ENCODE measurements at regions not wholly inside any gene's neighbourhood (a gene's known extent, or its start where the extent isn't known, plus 50 kb on each side); places are given as distances from the start of the nearest gene placed in this dataset.

DNA sequence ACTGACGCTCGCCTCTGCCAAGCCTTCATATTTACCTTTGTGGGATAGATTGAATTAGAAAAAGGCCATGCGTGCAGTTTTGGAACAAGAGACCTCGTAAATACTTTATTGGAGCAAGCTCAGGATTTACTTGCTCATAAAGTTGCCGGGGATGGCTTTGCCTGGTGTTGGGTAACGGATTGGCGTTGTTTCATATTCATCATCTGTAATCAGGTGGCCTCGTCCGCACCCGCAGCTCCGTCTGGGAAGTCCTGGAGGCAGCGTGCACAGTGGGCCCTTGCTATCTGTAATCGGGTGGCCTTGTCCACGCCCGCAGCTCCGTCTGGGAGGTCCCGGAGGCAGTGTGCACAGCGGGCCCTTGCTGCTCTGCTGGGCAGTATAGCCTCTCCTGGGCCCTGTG, 1209.3 kb downstream of the BRD1 start:
- no peak for TF ChIP-seq EP300 (IDR thresholded peaks at IDR 0.05)
- TF ChIP-seq, protein P1, sequence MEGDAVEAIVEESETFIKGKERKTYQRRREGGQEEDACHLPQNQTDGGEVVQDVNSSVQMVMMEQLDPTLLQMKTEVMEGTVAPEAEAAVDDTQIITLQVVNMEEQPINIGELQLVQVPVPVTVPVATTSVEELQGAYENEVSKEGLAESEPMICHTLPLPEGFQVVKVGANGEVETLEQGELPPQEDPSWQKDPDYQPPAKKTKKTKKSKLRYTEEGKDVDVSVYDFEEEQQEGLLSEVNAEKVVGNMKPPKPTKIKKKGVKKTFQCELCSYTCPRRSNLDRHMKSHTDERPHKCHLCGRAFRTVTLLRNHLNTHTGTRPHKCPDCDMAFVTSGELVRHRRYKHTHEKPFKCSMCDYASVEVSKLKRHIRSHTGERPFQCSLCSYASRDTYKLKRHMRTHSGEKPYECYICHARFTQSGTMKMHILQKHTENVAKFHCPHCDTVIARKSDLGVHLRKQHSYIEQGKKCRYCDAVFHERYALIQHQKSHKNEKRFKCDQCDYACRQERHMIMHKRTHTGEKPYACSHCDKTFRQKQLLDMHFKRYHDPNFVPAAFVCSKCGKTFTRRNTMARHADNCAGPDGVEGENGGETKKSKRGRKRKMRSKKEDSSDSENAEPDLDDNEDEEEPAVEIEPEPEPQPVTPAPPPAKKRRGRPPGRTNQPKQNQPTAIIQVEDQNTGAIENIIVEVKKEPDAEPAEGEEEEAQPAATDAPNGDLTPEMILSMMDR (IDR thresholded peaks at IDR 0.05) = no peak
- TF ChIP-seq POLR2A (IDR thresholded peaks at IDR 0.05) = no peak
- Histone ChIP-seq H3K4me3 (no peak overlapping the region), H3K9me3 (no peaks in the 10 kb centered on the region), H3K27me3 (no peaks in the 10 kb centered on the region), H3K36me3 (peaks cover 0 to 3% (median 0%) of the 10 kb centered on the region in 3 donors), H3K27ac (no peak overlapping the region), H3K4me1 (peaks cover 0 to 6% (median 0%) of the 10 kb centered on the region in 4 donors)
- 79 to 90% methylated on average over 17 of the region's 18 CpGs for WGBS, 2 donors
- no peak for DNase-seq (ENCODE audit: low spot score in 2 of 2)

DNA sequence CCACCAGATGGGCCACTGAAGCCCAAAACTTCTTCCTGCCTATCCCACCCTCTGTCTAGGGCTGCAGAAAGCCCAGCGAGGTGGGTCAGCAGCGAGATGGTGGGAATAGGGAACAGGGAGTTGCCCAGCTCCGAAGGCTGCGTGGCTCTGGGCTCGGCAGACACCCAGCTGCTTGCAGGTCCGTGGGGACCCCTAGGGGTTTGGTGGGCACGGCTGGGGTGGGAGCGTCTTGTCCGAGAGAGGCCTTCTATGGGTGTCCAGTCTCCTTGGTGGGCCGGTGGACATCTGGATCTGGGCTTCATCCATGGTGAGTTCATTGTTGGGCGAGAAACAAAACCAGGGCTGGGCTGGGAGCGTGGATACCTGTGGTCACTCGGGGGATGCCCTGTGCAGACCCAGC, 1211.0 kb downstream of the BRD1 start:
- no peak for TF ChIP-seq EP300 (IDR thresholded peaks at IDR 0.05)
- TF ChIP-seq, protein P1 (IDR thresholded peaks at IDR 0.05) = no peak
- TF ChIP-seq POLR2A (IDR thresholded peaks at IDR 0.05) = no peak

DNA sequence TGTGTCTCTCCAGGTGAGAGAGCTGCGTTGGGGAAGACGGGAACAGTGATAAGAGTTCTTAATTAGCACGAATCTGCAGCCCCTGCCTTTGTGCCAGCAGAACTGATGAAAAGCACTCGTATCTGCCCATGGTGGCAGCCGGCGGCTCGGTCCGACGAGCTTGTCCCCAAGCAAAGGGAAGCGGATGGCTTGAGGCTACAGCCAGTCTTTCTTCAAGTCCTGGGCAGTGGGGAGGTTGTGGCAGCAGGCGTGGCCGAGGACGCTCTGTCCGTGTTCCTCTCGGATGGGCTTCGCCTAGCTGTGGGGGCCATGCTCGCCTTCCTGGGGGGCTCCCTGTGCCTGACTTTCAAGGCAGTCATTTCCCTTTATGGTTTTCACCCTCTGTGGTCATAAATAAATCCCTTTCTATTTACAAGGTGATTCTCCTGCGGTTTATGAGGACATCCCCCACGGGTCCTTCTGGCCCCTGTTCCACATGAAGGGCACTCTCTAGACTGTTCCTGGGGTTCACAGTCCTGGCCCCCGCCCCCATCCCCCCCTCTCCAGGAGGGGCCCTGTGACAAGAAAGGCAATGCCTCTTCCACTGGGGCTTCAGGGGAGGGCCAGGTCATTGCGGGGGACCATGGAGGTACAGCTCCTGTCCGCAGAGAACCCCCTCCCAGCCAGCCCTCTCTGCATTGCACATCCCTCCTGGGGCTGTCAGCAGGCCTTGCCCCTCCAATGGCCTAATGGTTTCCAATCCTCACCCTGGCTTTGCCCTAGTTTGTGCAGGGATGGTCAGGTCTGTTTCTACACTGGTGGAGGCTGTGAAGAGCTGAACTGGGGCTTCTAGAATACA, 1212.3 kb downstream of the BRD1 start:
- 80 to 88% methylated on average over 22 of the region's 22 CpGs for WGBS, 2 donors
- no peak overlapping the region for H3K27ac ChIP-seq
- no peaks in the 10 kb centered on the region for H3K27me3 ChIP-seq
- no peak for TF ChIP-seq POLR2A (IDR thresholded peaks at IDR 0.05)
- TF ChIP-seq, protein P1 (IDR thresholded peaks at IDR 0.05) = no peak
- no peak for TF ChIP-seq EP300 (IDR thresholded peaks at IDR 0.05)
- peaks cover 0 to 6% (median 0%) of the 10 kb centered on the region in 4 donors for H3K4me1 ChIP-seq
- no peaks in the 10 kb centered on the region for H3K9me3 ChIP-seq
- no peak overlapping the region for H3K4me3 ChIP-seq
- H3K36me3 ChIP-seq = peaks cover 0 to 3% (median 0%) of the 10 kb centered on the region in 3 donors
- no peak for DNase-seq (ENCODE audit: low spot score in 2 of 2)

More for the DNA sequence above, 1211.0 kb downstream of the BRD1 start:
- Histone ChIP-seq H3K4me1 (peaks cover 0 to 6% (median 0%) of the 10 kb centered on the region in 4 donors), H3K4me3 (no peak overlapping the region), H3K36me3 (peaks cover 0 to 3% (median 0%) of the 10 kb centered on the region in 3 donors), H3K27me3 (no peaks in the 10 kb centered on the region), H3K27ac (no peak overlapping the region), H3K9me3 (no peaks in the 10 kb centered on the region)
- no peak for DNase-seq (ENCODE audit: low spot score in 2 of 2)
- 83 to 95% methylated on average over 13 of the region's 13 CpGs for WGBS, 2 donors

DNA sequence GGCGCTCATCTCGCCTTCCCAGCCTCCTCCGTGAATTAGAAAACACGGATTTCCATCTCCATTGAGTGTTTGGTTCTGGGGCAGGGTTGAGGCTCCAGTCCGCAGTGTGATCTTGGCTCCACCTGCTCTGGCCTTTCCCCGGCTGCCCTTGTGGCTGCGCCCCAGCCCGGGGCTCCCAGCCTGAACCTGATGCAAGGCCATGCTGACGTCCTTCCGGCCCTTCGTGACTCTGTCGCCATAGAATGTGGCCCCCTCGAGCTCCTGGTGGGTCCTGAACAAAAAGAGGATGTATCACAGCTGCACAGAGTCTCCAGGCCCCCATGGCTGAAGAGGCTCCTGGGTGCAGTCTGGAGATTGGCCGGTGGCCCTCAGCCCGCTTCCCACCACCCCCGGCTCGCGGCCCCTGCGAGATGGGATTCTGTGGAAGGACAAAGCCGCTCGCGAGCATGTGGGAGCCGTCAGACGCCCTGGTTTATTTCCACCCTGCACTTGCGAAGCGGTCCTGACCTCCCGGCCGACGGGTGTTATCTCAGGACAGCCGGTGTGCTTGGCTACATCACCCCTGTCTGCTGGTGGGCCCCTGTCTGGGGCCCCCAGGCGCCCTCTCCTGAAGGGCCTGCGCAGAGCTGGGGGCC, 1214.0 kb downstream of the BRD1 start:
- Histone ChIP-seq H3K9me3 (no peaks in the 10 kb centered on the region), H3K36me3 (peaks cover 0 to 3% (median 0%) of the 10 kb centered on the region in 3 donors), H3K27ac (peak overlapping the region in 2 of 4 donors; percentile 32 to 43), H3K27me3 (no peaks in the 10 kb centered on the region), H3K4me3 (no peak overlapping the region), H3K4me1 (peaks cover 0 to 6% (median 0%) of the 10 kb centered on the region in 4 donors)
- TF ChIP-seq POLR2A (IDR thresholded peaks at IDR 0.05) (no peak), EP300 (IDR thresholded peaks at IDR 0.05) (no peak)
- TF ChIP-seq, protein P1 (IDR thresholded peaks at IDR 0.05) = no peak
- 72 to 83% methylated on average over 25 to 32 of the region's 32 CpGs for WGBS, 2 donors
- DNase-seq (ENCODE audit: low spot score in 2 of 2) = no peak

Measured in tibial nerve (tissue), 4 donors.